Breast epithelium (tissue), 3 donors: ENCODE measurements at regions not wholly inside any gene's neighbourhood (a gene's known extent, or its start where the extent isn't known, plus 50 kb on each side); places are given as distances from the start of the nearest gene placed in this dataset.

Source experiments
- POLR2A ChIP-seq: fragments of 450-650 bp; IDR thresholded peaks from one replicate; pipeline ENCODE4 v1.6.1; 2016; ENCODE audit warnings: antibody characterized with exemption, mild to moderate bottlenecking, moderate library complexity
- POLR2AphosphoS5 ChIP-seq, 3 donors: sonication (generic); formaldehyde crosslinking; IDR thresholded peaks; one replicate each; pipeline ENCODE4 v1.6.1; 2017; ENCODE audit warnings: antibody characterized with exemption in 3 of 3

- TF ChIP-seq POLR2AphosphoS5 (IDR thresholded peaks at IDR 0.05) = no peak
- TF ChIP-seq POLR2A = no peak
Observed at GRCh38 chr4:137156807-137157206, 375.5 kb downstream of the PCDH18 start.
